ENCODE measurements at regions not wholly inside any gene's neighbourhood (a gene's known extent, or its start where the extent isn't known, plus 50 kb on each side); places are given as distances from the start of the nearest gene placed in this dataset.
"Not testable (repeated sequence)": the region's sequence is repeated elsewhere in the genome, so short reads cannot be mapped to it uniquely, and the experiment has no call there.

- DNase-seq: not testable (repeated sequence)
Measured at GRCh38 chr3:144023543-144023942, 51.9 kb downstream of the DIPK2A start.

- DNase-seq: no peak
Measured at GRCh38 chr3:144028798-144029411, 57.3 kb downstream of the DIPK2A start.

GRCh38 chr3:144029769-144030168 is 58.1 kb downstream of the DIPK2A start:
- no peak for DNase-seq

- DNase-seq: peak; percentile 73
Measured at GRCh38 chr3:144031938-144032337, 60.3 kb downstream of the DIPK2A start.

GRCh38 chr3:144032531-144033239 is 61.1 kb downstream of the DIPK2A start:
- no peak for DNase-seq

- no peak for DNase-seq
Measured at GRCh38 chr3:144033240-144033589, 61.6 kb downstream of the DIPK2A start.

GRCh38 chr3:144033863-144034262 is 62.2 kb downstream of the DIPK2A start:
- no peak for DNase-seq

- no peak for DNase-seq
Measured at GRCh38 chr3:144034715-144035290, 63.2 kb downstream of the DIPK2A start.

GRCh38 chr3:144036498-144036897 is 64.9 kb downstream of the DIPK2A start:
- DNase-seq: no peak

- no peak for DNase-seq
Measured at GRCh38 chr3:144039661-144040060, 68.0 kb downstream of the DIPK2A start.

GRCh38 chr3:144041960-144042556 is 70.4 kb downstream of the DIPK2A start:
- no peak for DNase-seq

- no peak for DNase-seq
Measured at GRCh38 chr3:144045766-144046165, 74.1 kb downstream of the DIPK2A start.

- DNase-seq: no peak
Measured at GRCh38 chr3:144049374-144049773, 77.8 kb downstream of the DIPK2A start.

GRCh38 chr3:144051211-144051610 is 79.6 kb downstream of the DIPK2A start:
- no peak for DNase-seq

- DNase-seq: no peak
Measured at GRCh38 chr3:144052275-144052674, 80.7 kb downstream of the DIPK2A start.

GRCh38 chr3:144053121-144053520 is 81.5 kb downstream of the DIPK2A start:
- DNase-seq: no peak

- DNase-seq: no peak
Measured at GRCh38 chr3:144054766-144055165, 83.1 kb downstream of the DIPK2A start.

GRCh38 chr3:144055604-144056003 is 84.0 kb downstream of the DIPK2A start:
- no peak for DNase-seq

GRCh38 chr3:144058713-144059112 is 87.1 kb downstream of the DIPK2A start:
- no peak for DNase-seq

- DNase-seq: no peak
Measured at GRCh38 chr3:144059481-144059880, 87.9 kb downstream of the DIPK2A start.

GRCh38 chr3:144060881-144061280 is 89.3 kb downstream of the DIPK2A start:
- no peak for DNase-seq

GRCh38 chr3:144063306-144063705 is 91.7 kb downstream of the DIPK2A start:
- no peak for DNase-seq

GRCh38 chr3:144067059-144067458 is 95.4 kb downstream of the DIPK2A start:
- no peak for DNase-seq

- no peak for DNase-seq
Measured at GRCh38 chr3:144073698-144074097, 102.1 kb downstream of the DIPK2A start.

Data from right forelimb (tissue), 1 donor.